ENCODE measurements at regions not wholly inside any gene's neighbourhood (a gene's known extent, or its start where the extent isn't known, plus 50 kb on each side); places are given as distances from the start of the nearest gene placed in this dataset.
"Not testable (repeated sequence)": the region's sequence is repeated elsewhere in the genome, so short reads cannot be mapped to it uniquely, and the experiment has no call there.

GRCh38 chr20:30376767-30377658, 880.5 kb upstream of the DEFB115 start:
- peak overlapping the region; percentile 57 to 79 (median 68) for H3K4me3 ChIP-seq
- WGBS, 5 donors: 8 to 44% (median 8%) methylated on average over 45 to 70 of the region's 70 CpGs

GRCh38 chr20:30378317-30378716, 879.1 kb upstream of the DEFB115 start:
- Histone ChIP-seq H3K9me3 (peaks cover 0 to 18% (median 0%) of the 10 kb centered on the region in 8 donors), H3K4me1 (peaks cover 0 to 49% (median 2%) of the 10 kb centered on the region in 6 donors), H3K4me3 (peak overlapping the region in 4 of 8 donors; percentile 68 to 79 (median 74))
- H3K36me3 ChIP-seq; DNase-seq; H3K27ac ChIP-seq; intact Hi-C loops (cut with DNase I; ENCODE audit: low total_unique reads); H3K27me3 ChIP-seq (replicated peaks in 1 of 7): not testable (repeated sequence)
- WGBS, 5 donors: 71 to 86% (median 83%) methylated on average over 4 of the region's 4 CpGs

More at GRCh38 chr20:30376767-30377658, 880.5 kb upstream of the DEFB115 start:
- Histone ChIP-seq H3K36me3 (no peaks in the 10 kb centered on the region), H3K27ac (peak overlapping the region; percentile 60 to 90 (median 85)), H3K4me1 (peaks cover 0 to 36% (median 2%) of the 10 kb centered on the region in 6 donors), H3K9me3 (peaks cover 0 to 18% (median 0%) of the 10 kb centered on the region in 8 donors), H3K27me3 (replicated peaks in 1 of 7) (no peaks in the 10 kb centered on the region)
- intact Hi-C loops (cut with DNase I; ENCODE audit: low total_unique reads): no loop called here
- TF ChIP-seq POLR2A (IDR thresholded peaks at IDR 0.05): peak in 1 of 3 donors; percentile 28
- TF ChIP-seq POLR2AphosphoS5 (IDR thresholded peaks at IDR 0.05): peak in 2 of 3 donors; percentile 76 to 85
- TF ChIP-seq CTCF (IDR thresholded peaks at IDR 0.05 in 8 of 11, conservative IDR thresholded peaks at IDR 0.05 in 3 of 11): peak in 9 of 11 experiments; percentile 40 to 92 (median 70)
- peak; percentile 94 for DNase-seq

GRCh38 chr20:30378721-30379120, 878.7 kb upstream of the DEFB115 start:
- H3K27me3 ChIP-seq (replicated peaks in 1 of 7); H3K4me3 ChIP-seq; DNase-seq; intact Hi-C loops (cut with DNase I; ENCODE audit: low total_unique reads); H3K27ac ChIP-seq; H3K36me3 ChIP-seq: not testable (repeated sequence)
- 90 to 100% (median 93%) methylated on average over 1 of the region's 1 CpG for WGBS, 5 donors
- peaks cover 0 to 18% (median 0%) of the 10 kb centered on the region in 8 donors for H3K9me3 ChIP-seq
- H3K4me1 ChIP-seq: peaks cover 0 to 52% (median 2%) of the 10 kb centered on the region in 6 donors

- DNase-seq; H3K27ac ChIP-seq; H3K9me3 ChIP-seq; intact Hi-C loops (cut with DNase I; ENCODE audit: low total_unique reads); H3K27me3 ChIP-seq (replicated peaks in 1 of 7); H3K4me3 ChIP-seq: not testable (repeated sequence)
- Histone ChIP-seq H3K36me3 (peaks cover 0 to 54% (median 0%) of the 10 kb centered on the region in 6 donors), H3K4me1 (peaks cover 0 to 36% (median 2%) of the 10 kb centered on the region in 6 donors)
- 73 to 88% (median 82%) methylated on average over 6 of the region's 6 CpGs for WGBS, 5 donors
Measured at GRCh38 chr20:30384841-30385240, 872.6 kb upstream of the DEFB115 start.

- H3K27ac ChIP-seq; DNase-seq; intact Hi-C loops (cut with DNase I; ENCODE audit: low total_unique reads): not testable (repeated sequence)
Measured at GRCh38 chr20:30386099-30386498, 871.4 kb upstream of the DEFB115 start.

GRCh38 chr20:30387823-30388222, 869.6 kb upstream of the DEFB115 start:
- Histone ChIP-seq H3K36me3 (peaks cover 0 to 82% (median 0%) of the 10 kb centered on the region in 6 donors), H3K4me1 (peaks cover 0 to 14% (median 0%) of the 10 kb centered on the region in 6 donors)
- DNase-seq; H3K27me3 ChIP-seq (replicated peaks in 1 of 7); H3K9me3 ChIP-seq; H3K27ac ChIP-seq; H3K4me3 ChIP-seq; intact Hi-C loops (cut with DNase I; ENCODE audit: low total_unique reads): not testable (repeated sequence)
- 82 to 94% (median 88%) methylated on average over 4 of the region's 4 CpGs for WGBS, 5 donors

More at GRCh38 chr20:30386099-30386498, 871.4 kb upstream of the DEFB115 start:
- WGBS, 5 donors: 73 to 85% (median 79%) methylated on average over 4 of the region's 4 CpGs
- H3K27me3 ChIP-seq (replicated peaks in 1 of 7); H3K4me3 ChIP-seq; H3K9me3 ChIP-seq: not testable (repeated sequence)
- peaks cover 0 to 31% (median 1%) of the 10 kb centered on the region in 6 donors for H3K4me1 ChIP-seq
- peaks cover 0 to 67% (median 0%) of the 10 kb centered on the region in 6 donors for H3K36me3 ChIP-seq

- DNase-seq; H3K4me1 ChIP-seq; H3K27me3 ChIP-seq (replicated peaks in 1 of 7); intact Hi-C loops (cut with DNase I; ENCODE audit: low total_unique reads); H3K27ac ChIP-seq; H3K9me3 ChIP-seq; H3K4me3 ChIP-seq: not testable (repeated sequence)
- 92 to 100% (median 98%) methylated on average over 1 of the region's 1 CpG for WGBS, 5 donors
- peaks cover 0 to 91% (median 9%) of the 10 kb centered on the region in 6 donors for H3K36me3 ChIP-seq
Measured at GRCh38 chr20:30393523-30393922, 863.9 kb upstream of the DEFB115 start.

- intact Hi-C loops (cut with DNase I; ENCODE audit: low total_unique reads); H3K4me1 ChIP-seq; DNase-seq; H3K27me3 ChIP-seq (replicated peaks in 1 of 7); H3K27ac ChIP-seq; H3K4me3 ChIP-seq: not testable (repeated sequence)
- 82 to 97% (median 96%) methylated on average over 2 of the region's 2 CpGs for WGBS, 5 donors
- Histone ChIP-seq H3K36me3 (peaks cover 0 to 93% (median 22%) of the 10 kb centered on the region in 6 donors), H3K9me3 (peaks cover 0 to 21% (median 6%) of the 10 kb centered on the region in 8 donors)
Measured at GRCh38 chr20:30397111-30397510, 860.4 kb upstream of the DEFB115 start.

GRCh38 chr20:30405061-30405460, 852.4 kb upstream of the DEFB115 start:
- DNase-seq; intact Hi-C loops (cut with DNase I; ENCODE audit: low total_unique reads); H3K4me3 ChIP-seq; H3K27ac ChIP-seq; H3K27me3 ChIP-seq (replicated peaks in 1 of 7); H3K4me1 ChIP-seq: not testable (repeated sequence)
- Histone ChIP-seq H3K36me3 (peaks cover 0 to 59% (median 18%) of the 10 kb centered on the region in 6 donors), H3K9me3 (peaks cover 0 to 89% (median 58%) of the 10 kb centered on the region in 8 donors)
- WGBS, 5 donors: 91 to 100% (median 98%) methylated on average over 3 to 18 of the region's 18 CpGs; no CpG with 5 or more reads in 1 of the 5 donors

Data from spleen (tissue), 11 donors.